ENCODE measurements at regions not wholly inside any gene's neighbourhood (a gene's known extent, or its start where the extent isn't known, plus 50 kb on each side); places are given as distances from the start of the nearest gene placed in this dataset.
"Not testable (repeated sequence)": the region's sequence is repeated elsewhere in the genome, so short reads cannot be mapped to it uniquely, and the experiment has no call there.

- ChIA-PET POLR2A (no interaction called here), CTCF (no interaction called here)
- peak; percentile 41 for DNase-seq (ENCODE audit: low read depth, low spot score)
- Histone ChIP-seq H3K27ac (ENCODE audit: low read length) (peak overlapping the region; percentile 72), H3K4me3 (ENCODE audit: low read depth in 2 of 2, low read length in 2 of 2) (no peak overlapping the region), H3K9me3 (ENCODE audit: control insufficient read depth, insufficient read depth, low read depth, low read length) (no peaks in the 10 kb centered on the region), H3K4me1 (ENCODE audit: control insufficient read depth, insufficient read depth, low read length) (peaks cover 3% of the 10 kb centered on the region), H3K36me3 (ENCODE audit: control insufficient read depth, insufficient read depth, low read length) (no peaks in the 10 kb centered on the region), H3K27me3 (ENCODE audit: control insufficient read depth, insufficient read depth, low read length) (no peaks in the 10 kb centered on the region)
- intact Hi-C loops (cut with micrococcal nuclease; ENCODE audit: unreplicated experiment), result loop anchor here (2.0 to 5.0 kb wide), 3 partner anchors 68 to 232 kb away; partner anchors contain the start of gene DCLK2
- TF ChIP-seq TCF7L2 (IDR thresholded peaks at IDR 0.05; ENCODE audit: low read depth, low read length) (no peak), CTCF (IDR thresholded peaks at IDR 0.05) (peak; percentile 67), SIN3A (IDR thresholded peaks at IDR 0.05; ENCODE audit: borderline replicate concordance, insufficient read depth, low read depth, low read length) (no peak), POLR2AphosphoS5 (IDR thresholded peaks at IDR 0.05; ENCODE audit: low read depth, low read length) (no peak)
- peak; percentile 94 for ATAC-seq
- BruUV-seq (replicated peaks), result no TSS peak
- in situ Hi-C loops (cut with HindIII; ENCODE audit: low pct_unique_long_range_greater_than_20kb, low sequenced_read_pairs), result no loop called here
Observed at GRCh38 chr4:150010525-150011126, 67.6 kb upstream of the DCLK2 start.

GRCh38 chr4:150012851-150013360, 65.3 kb upstream of the DCLK2 start:
- DNase-seq (ENCODE audit: low read depth, low spot score) (no peak), ATAC-seq (no peak)
- no TSS peak for BruUV-seq (replicated peaks)
- intact Hi-C loops (cut with micrococcal nuclease; ENCODE audit: unreplicated experiment) (loop anchor here (5.0 kb wide), 2 partner anchors 194 to 229 kb away; no protein-coding TSS in a partner anchor), in situ Hi-C loops (cut with HindIII; ENCODE audit: low pct_unique_long_range_greater_than_20kb, low sequenced_read_pairs) (no loop called here)
- Histone ChIP-seq H3K4me3 (ENCODE audit: low read depth in 2 of 2, low read length in 2 of 2) (no peak overlapping the region), H3K9me3 (ENCODE audit: control insufficient read depth, insufficient read depth, low read depth, low read length) (no peaks in the 10 kb centered on the region), H3K36me3 (ENCODE audit: control insufficient read depth, insufficient read depth, low read length) (no peaks in the 10 kb centered on the region), H3K27ac (ENCODE audit: low read length) (no peak overlapping the region), H3K27me3 (ENCODE audit: control insufficient read depth, insufficient read depth, low read length) (no peaks in the 10 kb centered on the region), H3K4me1 (ENCODE audit: control insufficient read depth, insufficient read depth, low read length) (peaks cover 3% of the 10 kb centered on the region)
- POLR2A ChIA-PET, result no interaction called here
- TF ChIP-seq CTCF (IDR thresholded peaks at IDR 0.05) (no peak), SIN3A (IDR thresholded peaks at IDR 0.05; ENCODE audit: borderline replicate concordance, insufficient read depth, low read depth, low read length) (no peak), TCF7L2 (IDR thresholded peaks at IDR 0.05; ENCODE audit: low read depth, low read length) (no peak), POLR2AphosphoS5 (IDR thresholded peaks at IDR 0.05; ENCODE audit: low read depth, low read length) (no peak)
- TF ChIP-seq, protein P1, sequence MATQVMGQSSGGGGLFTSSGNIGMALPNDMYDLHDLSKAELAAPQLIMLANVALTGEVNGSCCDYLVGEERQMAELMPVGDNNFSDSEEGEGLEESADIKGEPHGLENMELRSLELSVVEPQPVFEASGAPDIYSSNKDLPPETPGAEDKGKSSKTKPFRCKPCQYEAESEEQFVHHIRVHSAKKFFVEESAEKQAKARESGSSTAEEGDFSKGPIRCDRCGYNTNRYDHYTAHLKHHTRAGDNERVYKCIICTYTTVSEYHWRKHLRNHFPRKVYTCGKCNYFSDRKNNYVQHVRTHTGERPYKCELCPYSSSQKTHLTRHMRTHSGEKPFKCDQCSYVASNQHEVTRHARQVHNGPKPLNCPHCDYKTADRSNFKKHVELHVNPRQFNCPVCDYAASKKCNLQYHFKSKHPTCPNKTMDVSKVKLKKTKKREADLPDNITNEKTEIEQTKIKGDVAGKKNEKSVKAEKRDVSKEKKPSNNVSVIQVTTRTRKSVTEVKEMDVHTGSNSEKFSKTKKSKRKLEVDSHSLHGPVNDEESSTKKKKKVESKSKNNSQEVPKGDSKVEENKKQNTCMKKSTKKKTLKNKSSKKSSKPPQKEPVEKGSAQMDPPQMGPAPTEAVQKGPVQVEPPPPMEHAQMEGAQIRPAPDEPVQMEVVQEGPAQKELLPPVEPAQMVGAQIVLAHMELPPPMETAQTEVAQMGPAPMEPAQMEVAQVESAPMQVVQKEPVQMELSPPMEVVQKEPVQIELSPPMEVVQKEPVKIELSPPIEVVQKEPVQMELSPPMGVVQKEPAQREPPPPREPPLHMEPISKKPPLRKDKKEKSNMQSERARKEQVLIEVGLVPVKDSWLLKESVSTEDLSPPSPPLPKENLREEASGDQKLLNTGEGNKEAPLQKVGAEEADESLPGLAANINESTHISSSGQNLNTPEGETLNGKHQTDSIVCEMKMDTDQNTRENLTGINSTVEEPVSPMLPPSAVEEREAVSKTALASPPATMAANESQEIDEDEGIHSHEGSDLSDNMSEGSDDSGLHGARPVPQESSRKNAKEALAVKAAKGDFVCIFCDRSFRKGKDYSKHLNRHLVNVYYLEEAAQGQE (IDR thresholded peaks at IDR 0.05; ENCODE audit: insufficient read depth in 1 of 2, low read depth in 2 of 2, low read length in 1 of 2), result no peak
- CTCF ChIA-PET, result no interaction called here

DNA sequence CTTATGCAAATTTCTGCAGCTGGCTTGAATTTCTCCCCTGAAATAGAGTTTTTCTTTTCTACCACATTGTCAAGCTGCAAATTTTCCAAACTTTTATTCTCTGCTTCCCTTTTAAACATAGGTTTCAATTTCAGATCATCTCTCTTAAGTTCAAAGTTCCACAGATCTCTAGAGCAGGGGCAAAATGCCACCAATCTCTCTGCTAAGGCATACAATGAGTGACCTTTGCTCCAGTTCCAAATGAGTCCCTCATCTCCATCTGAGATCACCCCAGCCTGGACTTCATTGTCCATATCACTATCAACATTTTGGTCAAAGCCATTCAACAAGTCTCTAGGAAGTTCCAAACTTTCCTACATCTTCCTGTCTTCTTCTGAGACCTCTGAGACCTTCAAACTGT, 62.3 kb upstream of the DCLK2 start:
- H3K9me3 ChIP-seq (ENCODE audit: control insufficient read depth, insufficient read depth, low read depth, low read length); H3K4me1 ChIP-seq (ENCODE audit: control insufficient read depth, insufficient read depth, low read length); CTCF ChIA-PET; ATAC-seq; H3K27me3 ChIP-seq (ENCODE audit: control insufficient read depth, insufficient read depth, low read length); H3K36me3 ChIP-seq (ENCODE audit: control insufficient read depth, insufficient read depth, low read length); DNase-seq (ENCODE audit: low read depth, low spot score); BruUV-seq (replicated peaks); POLR2A ChIA-PET; intact Hi-C loops (cut with micrococcal nuclease; ENCODE audit: unreplicated experiment); in situ Hi-C loops (cut with HindIII; ENCODE audit: low pct_unique_long_range_greater_than_20kb, low sequenced_read_pairs); H3K27ac ChIP-seq (ENCODE audit: low read length); H3K4me3 ChIP-seq (ENCODE audit: low read depth in 2 of 2, low read length in 2 of 2): not testable (repeated sequence)

DNA sequence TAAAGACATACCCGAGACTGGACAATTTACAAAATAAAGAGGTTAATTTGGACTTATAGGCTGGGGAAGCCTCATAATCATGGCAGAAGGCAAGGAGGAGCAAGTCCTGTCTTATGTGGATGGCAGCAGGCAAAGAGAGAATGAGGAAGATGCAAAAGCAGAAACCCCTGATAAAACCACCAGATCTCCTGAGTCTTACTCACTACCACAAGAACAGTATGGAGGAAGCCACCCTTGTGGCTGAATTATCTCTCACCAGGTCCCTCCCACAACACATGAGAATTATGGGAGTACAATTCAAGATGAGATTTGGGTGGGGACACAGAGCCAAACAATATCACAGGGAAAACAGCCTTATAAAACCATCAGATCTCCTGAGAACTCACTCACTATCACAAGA, 61.6 kb upstream of the DCLK2 start:
- H3K27ac ChIP-seq (ENCODE audit: low read length); CTCF ChIA-PET; BruUV-seq (replicated peaks); ATAC-seq; POLR2A ChIA-PET; intact Hi-C loops (cut with micrococcal nuclease; ENCODE audit: unreplicated experiment); H3K27me3 ChIP-seq (ENCODE audit: control insufficient read depth, insufficient read depth, low read length); in situ Hi-C loops (cut with HindIII; ENCODE audit: low pct_unique_long_range_greater_than_20kb, low sequenced_read_pairs); H3K4me3 ChIP-seq (ENCODE audit: low read depth in 2 of 2, low read length in 2 of 2); H3K9me3 ChIP-seq (ENCODE audit: control insufficient read depth, insufficient read depth, low read depth, low read length); H3K36me3 ChIP-seq (ENCODE audit: control insufficient read depth, insufficient read depth, low read length); DNase-seq (ENCODE audit: low read depth, low spot score); H3K4me1 ChIP-seq (ENCODE audit: control insufficient read depth, insufficient read depth, low read length): not testable (repeated sequence)

All from Panc1 (cell line).